ENCODE measurements at regions not wholly inside any gene's neighbourhood (a gene's known extent, or its start where the extent isn't known, plus 50 kb on each side); places are given as distances from the start of the nearest gene placed in this dataset.

DNA sequence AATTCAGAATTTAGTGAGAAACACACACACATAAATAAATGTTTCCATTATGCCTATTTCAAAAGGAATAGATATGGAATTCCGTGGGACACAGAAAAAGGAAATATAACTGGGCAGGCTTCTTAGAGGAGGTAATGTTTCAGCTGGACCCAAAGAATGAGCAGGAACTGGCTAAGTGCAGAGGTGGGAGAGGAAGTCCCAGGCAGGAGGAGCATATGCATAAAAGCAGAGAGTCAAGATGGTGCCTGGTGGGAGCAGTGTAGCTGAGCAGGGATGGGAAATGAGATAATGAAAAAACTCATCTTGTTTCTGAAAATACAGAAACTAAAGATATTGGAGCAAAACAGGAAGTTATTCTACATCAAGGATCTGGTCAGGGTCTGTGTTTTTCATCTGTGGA, 115.2 kb upstream of the MAGI3 start:
- TF ChIP-seq POLR2AphosphoS5 (IDR thresholded peaks at IDR 0.05; ENCODE audit: low read depth, low read length) = no peak
- no peak for TF ChIP-seq POLR2A (IDR thresholded peaks at IDR 0.05; ENCODE audit: low read depth, low read length)
